RWPE1 (cell line): ENCODE measurements at regions not wholly inside any gene's neighbourhood (a gene's known extent, or its start where the extent isn't known, plus 50 kb on each side); places are given as distances from the start of the nearest gene placed in this dataset.

Source experiments
- CTCF ChIA-PET: fragments of 350-600 bp; sonication (Branson Sonifier 250); formaldehyde crosslinking; extraction: SDS; loops from one replicate; lab custom pipeline; 2021; lab: Yijun Ruan, JAX
- POLR2A ChIA-PET: fragments of 400-600 bp; formaldehyde crosslinking; extraction: SDS; loops from one replicate; lab custom pipeline; 2020; ENCODE audit warnings: antibody characterized with exemption; ENCODE audit not compliant: low non-redundant PET; lab: Yijun Ruan, JAX
- DNase-seq: peaks from one replicate; pipeline ENCODE4 v3.0.0; 2012; ENCODE audit warnings: low spot score
- H3K27ac ChIP-seq: fragments of 450-650 bp; 2 replicates; pipeline ENCODE4 v1.5.1; 2017
- CTCF ChIP-seq: fragments of 450-650 bp; conservative IDR thresholded peaks from 2 replicates; pipeline ENCODE4 v1.5.1; 2017; ENCODE audit warnings: low read depth, mild to moderate bottlenecking

DNA sequence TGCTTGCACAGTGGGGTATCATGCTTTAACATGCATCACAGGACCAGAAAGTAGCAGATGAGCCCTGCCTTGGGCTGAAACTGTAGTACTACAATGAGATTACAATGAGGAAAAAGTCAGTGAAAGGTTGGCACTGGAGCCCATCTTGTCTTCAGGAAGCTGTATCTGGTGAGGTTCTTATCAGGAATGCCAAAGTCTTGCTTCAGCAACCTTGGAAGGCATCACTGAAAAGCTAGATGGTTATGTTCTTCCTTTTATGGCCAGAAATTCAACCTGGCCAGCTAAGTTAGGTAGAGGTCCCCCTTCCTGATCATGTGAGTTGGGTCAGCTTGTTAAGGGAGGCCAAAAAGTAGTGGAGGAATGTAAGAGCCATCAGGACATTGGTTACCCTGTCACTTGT is 254.0 kb upstream of the FAT3 start:
- ChIA-PET CTCF (no interaction called here), POLR2A (no interaction called here)
- H3K27ac ChIP-seq, result no peak overlapping the region
- no peak for DNase-seq
- TF ChIP-seq CTCF, result no peak

DNA sequence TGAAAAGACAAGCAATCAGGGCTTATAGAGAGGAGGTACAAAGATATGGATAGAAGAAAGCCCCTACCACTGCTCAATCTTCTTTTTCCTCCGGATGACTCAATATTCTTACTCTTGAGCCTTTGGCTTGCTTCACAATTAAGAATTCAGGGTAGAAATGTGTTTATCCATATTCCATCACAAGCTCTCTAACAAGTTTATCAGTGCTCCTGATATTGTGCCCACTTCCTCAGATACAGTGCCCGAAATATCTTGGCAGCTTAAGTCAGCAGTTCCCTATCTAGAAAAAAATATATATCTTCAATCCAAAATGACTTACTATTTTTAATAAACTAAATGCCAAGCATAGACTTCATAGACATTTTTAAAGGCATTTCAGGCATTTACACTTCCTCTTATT is 255.1 kb upstream of the FAT3 start:
- TF ChIP-seq CTCF, result no peak
- no peak for DNase-seq
- CTCF ChIA-PET, result no interaction called here
- H3K27ac ChIP-seq, result no peak overlapping the region
- POLR2A ChIA-PET, result no interaction called here

DNA sequence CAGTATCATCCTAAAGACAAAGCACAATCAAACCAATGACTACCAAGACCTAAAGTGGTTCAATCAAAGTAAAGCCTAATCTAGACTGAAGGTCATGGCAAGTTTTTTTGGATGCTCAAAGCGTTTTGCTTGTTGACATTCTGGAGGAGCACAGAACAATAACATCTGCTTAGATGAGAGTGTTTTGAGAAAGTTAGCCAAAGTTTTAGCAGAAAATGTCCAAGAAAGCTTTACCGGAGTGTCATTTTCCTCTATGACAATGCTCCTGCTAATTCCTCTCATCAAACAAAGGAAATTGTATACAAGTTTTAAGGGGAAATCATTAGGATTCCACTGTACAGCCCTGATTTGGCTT is 256.9 kb upstream of the FAT3 start:
- CTCF ChIA-PET, result no interaction called here
- DNase-seq, result no peak
- H3K27ac ChIP-seq, result no peak overlapping the region
- POLR2A ChIA-PET, result no interaction called here
- TF ChIP-seq CTCF, result no peak

GRCh38 chr11:91967026-91967690 is 257.5 kb upstream of the FAT3 start:
- TF ChIP-seq CTCF, result no peak
- ChIA-PET CTCF (no interaction called here), POLR2A (no interaction called here)
- no peak overlapping the region for H3K27ac ChIP-seq
- DNase-seq, result no peak

DNA sequence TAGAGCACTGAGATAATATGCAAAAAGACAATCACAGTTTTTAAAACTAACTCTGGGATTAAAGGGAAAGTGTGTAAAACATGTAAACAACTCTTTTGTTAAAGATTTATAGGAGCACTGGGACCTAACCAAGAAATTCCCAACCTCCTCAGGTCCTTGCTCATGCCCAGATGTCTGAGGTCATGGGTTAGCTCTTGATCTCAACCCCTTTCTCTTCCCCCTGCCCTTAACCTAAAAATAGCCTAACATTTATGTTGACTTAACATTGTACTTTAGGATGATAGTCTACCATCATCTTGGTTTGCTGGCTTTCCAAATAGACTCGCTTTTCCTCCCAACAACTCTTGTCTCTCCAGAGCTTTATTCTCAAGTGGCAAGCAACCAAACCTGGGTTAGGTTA is 258.2 kb upstream of the FAT3 start:
- TF ChIP-seq CTCF, result no peak
- ChIA-PET CTCF (no interaction called here), POLR2A (no interaction called here)
- no peak overlapping the region for H3K27ac ChIP-seq
- no peak for DNase-seq

GRCh38 chr11:91960770-91961169 is 263.8 kb upstream of the FAT3 start:
- DNase-seq, result no peak
- H3K27ac ChIP-seq, result no peak overlapping the region
- POLR2A ChIA-PET, result no interaction called here
- CTCF ChIA-PET, result interaction anchor here (0.6 kb wide), 1 partner anchor 581 kb away, joined by 5 read pairs; no protein-coding TSS in a partner anchor
- no peak for TF ChIP-seq CTCF
